Tongue (tissue), 1 donor: ENCODE measurements at regions not wholly inside any gene's neighbourhood (a gene's known extent, or its start where the extent isn't known, plus 50 kb on each side); places are given as distances from the start of the nearest gene placed in this dataset.
"Not testable (repeated sequence)": the region's sequence is repeated elsewhere in the genome, so short reads cannot be mapped to it uniquely, and the experiment has no call there.

Experiments used
- DNase-seq: peaks from one replicate; pipeline ENCODE4 v3.0.0-alpha.2; 2015

GRCh38 chr2:187873132-187873531, 318.9 kb upstream of the TFPI start:
- DNase-seq: no peak

- no peak for DNase-seq
Observed at GRCh38 chr2:187874786-187875185, 320.6 kb upstream of the TFPI start.

- peak; percentile 11 for DNase-seq
Observed at GRCh38 chr2:187875261-187876141, 321.3 kb upstream of the TFPI start.

GRCh38 chr2:187876554-187876953, 322.3 kb upstream of the TFPI start:
- no peak for DNase-seq

- DNase-seq: no peak
Observed at GRCh38 chr2:187877391-187877790, 323.2 kb upstream of the TFPI start.

- peak; percentile 44 for DNase-seq
Observed at GRCh38 chr2:187878112-187878511, 323.9 kb upstream of the TFPI start.

- DNase-seq: no peak
Observed at GRCh38 chr2:187879491-187879890, 325.3 kb upstream of the TFPI start.

- no peak for DNase-seq
Observed at GRCh38 chr2:187884003-187884402, 329.8 kb upstream of the TFPI start.

- no peak for DNase-seq
Observed at GRCh38 chr2:187890690-187891089, 336.5 kb upstream of the TFPI start.

GRCh38 chr2:187900021-187900420, 345.8 kb upstream of the TFPI start:
- no peak for DNase-seq

GRCh38 chr2:187906021-187906420, 351.8 kb upstream of the TFPI start:
- no peak for DNase-seq

GRCh38 chr2:187910922-187911321, 356.7 kb upstream of the TFPI start:
- not testable (repeated sequence) for DNase-seq

GRCh38 chr2:187912950-187913349, 358.7 kb upstream of the TFPI start:
- DNase-seq: no peak

GRCh38 chr2:187915810-187916209, 361.6 kb upstream of the TFPI start:
- no peak for DNase-seq

- DNase-seq: no peak
Observed at GRCh38 chr2:187916799-187917198, 362.6 kb upstream of the TFPI start.

GRCh38 chr2:187917535-187917934, 363.3 kb upstream of the TFPI start:
- no peak for DNase-seq

GRCh38 chr2:187918996-187919821, 365.0 kb upstream of the TFPI start:
- no peak for DNase-seq

GRCh38 chr2:187920511-187920910, 366.3 kb upstream of the TFPI start:
- no peak for DNase-seq

- no peak for DNase-seq
Observed at GRCh38 chr2:187922846-187923245, 368.6 kb upstream of the TFPI start.

GRCh38 chr2:187924293-187924692, 367.4 kb upstream of the GULP1 start:
- no peak for DNase-seq

- DNase-seq: no peak
Observed at GRCh38 chr2:187934236-187934635, 357.4 kb upstream of the GULP1 start.

- no peak for DNase-seq
Observed at GRCh38 chr2:187934692-187935091, 357.0 kb upstream of the GULP1 start.

- DNase-seq: no peak
Observed at GRCh38 chr2:187935126-187935525, 356.5 kb upstream of the GULP1 start.
